ENCODE measurements at regions not wholly inside any gene's neighbourhood (a gene's known extent, or its start where the extent isn't known, plus 50 kb on each side); places are given as distances from the start of the nearest gene placed in this dataset.

GRCh38 chr6:148678682-148679081 is 68.1 kb upstream of the UST start:
- Histone ChIP-seq H3K4me1 (ENCODE audit: control insufficient read depth in 2 of 3, insufficient read depth in 2 of 3, low read depth in 1 of 3, low read length in 3 of 3) (no peaks in the 10 kb centered on the region), H3K9ac (ENCODE audit: low read length in 3 of 3) (no peak overlapping the region), H3K36me3 (ENCODE audit: control insufficient read depth in 2 of 3, insufficient read depth in 3 of 3, low read length in 3 of 3) (no peaks in the 10 kb centered on the region), H3K4me3 (ENCODE audit: low read length in 3 of 3) (no peak overlapping the region), H3K27me3 (ENCODE audit: control insufficient read depth, insufficient read depth, low read length) (no peaks in the 10 kb centered on the region), H3K9me3 (ENCODE audit: control insufficient read depth in 2 of 3, insufficient read depth in 1 of 3, low read length in 3 of 3) (no peaks in the 10 kb centered on the region), H3K27ac (ENCODE audit: low read depth in 2 of 2, low read length in 2 of 2) (no peak overlapping the region)
- no peak for FAIRE-seq
- intact Hi-C loops (cut with DNase I) = no loop called here
- no peak for TF ChIP-seq CTCF (IDR thresholded peaks at IDR 0.05; ENCODE audit: borderline replicate concordance, extremely low read depth, insufficient read depth)
- no peak for DNase-seq

- no peak overlapping the region for H3K9ac ChIP-seq (ENCODE audit: low read length in 3 of 3)
- TF ChIP-seq CTCF (IDR thresholded peaks at IDR 0.05; ENCODE audit: borderline replicate concordance, extremely low read depth, insufficient read depth) = no peak
- FAIRE-seq (no peak), DNase-seq (no peak)
- H3K4me1 ChIP-seq (ENCODE audit: control insufficient read depth in 2 of 3, insufficient read depth in 2 of 3, low read depth in 1 of 3, low read length in 3 of 3) = no peaks in the 10 kb centered on the region
- no peak overlapping the region for H3K27ac ChIP-seq (ENCODE audit: low read depth in 2 of 2, low read length in 2 of 2)
- H3K36me3 ChIP-seq (ENCODE audit: control insufficient read depth in 2 of 3, insufficient read depth in 3 of 3, low read length in 3 of 3) = no peaks in the 10 kb centered on the region
- no peak overlapping the region for H3K4me3 ChIP-seq (ENCODE audit: low read length in 3 of 3)
- intact Hi-C loops (cut with DNase I) = no loop called here
- no peaks in the 10 kb centered on the region for H3K9me3 ChIP-seq (ENCODE audit: control insufficient read depth in 2 of 3, insufficient read depth in 1 of 3, low read length in 3 of 3)
- no peaks in the 10 kb centered on the region for H3K27me3 ChIP-seq (ENCODE audit: control insufficient read depth, insufficient read depth, low read length)
Measured at GRCh38 chr6:148681666-148682065, 65.2 kb upstream of the UST start.

- TF ChIP-seq CTCF (IDR thresholded peaks at IDR 0.05; ENCODE audit: borderline replicate concordance, extremely low read depth, insufficient read depth) = no peak
- no peak for DNase-seq
Measured at GRCh38 chr6:148682252-148682651, 64.6 kb upstream of the UST start.

GRCh38 chr6:148682990-148683389 is 63.8 kb upstream of the UST start:
- TF ChIP-seq CTCF (IDR thresholded peaks at IDR 0.05; ENCODE audit: borderline replicate concordance, extremely low read depth, insufficient read depth) = no peak
- Histone ChIP-seq H3K4me3 (ENCODE audit: low read length in 3 of 3) (no peak overlapping the region), H3K27me3 (ENCODE audit: control insufficient read depth, insufficient read depth, low read length) (no peaks in the 10 kb centered on the region), H3K9me3 (ENCODE audit: control insufficient read depth in 2 of 3, insufficient read depth in 1 of 3, low read length in 3 of 3) (no peaks in the 10 kb centered on the region), H3K9ac (ENCODE audit: low read length in 3 of 3) (no peak overlapping the region), H3K4me1 (ENCODE audit: control insufficient read depth in 2 of 3, insufficient read depth in 2 of 3, low read depth in 1 of 3, low read length in 3 of 3) (no peaks in the 10 kb centered on the region), H3K27ac (ENCODE audit: low read depth in 2 of 2, low read length in 2 of 2) (no peak overlapping the region), H3K36me3 (ENCODE audit: control insufficient read depth in 2 of 3, insufficient read depth in 3 of 3, low read length in 3 of 3) (no peaks in the 10 kb centered on the region)
- intact Hi-C loops (cut with DNase I) = no loop called here
- FAIRE-seq = no peak
- DNase-seq = peak in 1 of 5 donors; percentile 7

More at GRCh38 chr6:148682252-148682651, 64.6 kb upstream of the UST start:
- no peaks in the 10 kb centered on the region for H3K27me3 ChIP-seq (ENCODE audit: control insufficient read depth, insufficient read depth, low read length)
- no peak for FAIRE-seq
- H3K27ac ChIP-seq (ENCODE audit: low read depth in 2 of 2, low read length in 2 of 2) = no peak overlapping the region
- intact Hi-C loops (cut with DNase I) = no loop called here
- no peaks in the 10 kb centered on the region for H3K36me3 ChIP-seq (ENCODE audit: control insufficient read depth in 2 of 3, insufficient read depth in 3 of 3, low read length in 3 of 3)
- H3K4me3 ChIP-seq (ENCODE audit: low read length in 3 of 3) = no peak overlapping the region
- H3K4me1 ChIP-seq (ENCODE audit: control insufficient read depth in 2 of 3, insufficient read depth in 2 of 3, low read depth in 1 of 3, low read length in 3 of 3) = no peaks in the 10 kb centered on the region
- no peak overlapping the region for H3K9ac ChIP-seq (ENCODE audit: low read length in 3 of 3)
- H3K9me3 ChIP-seq (ENCODE audit: control insufficient read depth in 2 of 3, insufficient read depth in 1 of 3, low read length in 3 of 3) = no peaks in the 10 kb centered on the region
